ENCODE measurements at regions not wholly inside any gene's neighbourhood (a gene's known extent, or its start where the extent isn't known, plus 50 kb on each side); places are given as distances from the start of the nearest gene placed in this dataset.

- TF ChIP-seq RAD21 (IDR thresholded peaks at IDR 0.05 in 1 of 2, conservative IDR thresholded peaks at IDR 0.05 in 1 of 2; ENCODE audit: low read depth in 2 of 2, low read length in 2 of 2) (no peak), BACH1 (IDR thresholded peaks at IDR 0.05; ENCODE audit: low read length) (no peak), EP300 (IDR thresholded peaks at IDR 0.05; ENCODE audit: borderline replicate concordance in 1 of 2, low read depth in 2 of 2, low read length in 2 of 2) (no peak), RFX5 (IDR thresholded peaks at IDR 0.05; ENCODE audit: borderline replicate concordance, low read depth, low read length) (no peak), PHF8 (conservative IDR thresholded peaks at IDR 0.05; ENCODE audit: low read depth, low read length) (no peak), HDAC6 (IDR thresholded peaks at IDR 0.05; ENCODE audit: low read depth, low read length) (no peak)
- TF ChIP-seq, protein P1, sequence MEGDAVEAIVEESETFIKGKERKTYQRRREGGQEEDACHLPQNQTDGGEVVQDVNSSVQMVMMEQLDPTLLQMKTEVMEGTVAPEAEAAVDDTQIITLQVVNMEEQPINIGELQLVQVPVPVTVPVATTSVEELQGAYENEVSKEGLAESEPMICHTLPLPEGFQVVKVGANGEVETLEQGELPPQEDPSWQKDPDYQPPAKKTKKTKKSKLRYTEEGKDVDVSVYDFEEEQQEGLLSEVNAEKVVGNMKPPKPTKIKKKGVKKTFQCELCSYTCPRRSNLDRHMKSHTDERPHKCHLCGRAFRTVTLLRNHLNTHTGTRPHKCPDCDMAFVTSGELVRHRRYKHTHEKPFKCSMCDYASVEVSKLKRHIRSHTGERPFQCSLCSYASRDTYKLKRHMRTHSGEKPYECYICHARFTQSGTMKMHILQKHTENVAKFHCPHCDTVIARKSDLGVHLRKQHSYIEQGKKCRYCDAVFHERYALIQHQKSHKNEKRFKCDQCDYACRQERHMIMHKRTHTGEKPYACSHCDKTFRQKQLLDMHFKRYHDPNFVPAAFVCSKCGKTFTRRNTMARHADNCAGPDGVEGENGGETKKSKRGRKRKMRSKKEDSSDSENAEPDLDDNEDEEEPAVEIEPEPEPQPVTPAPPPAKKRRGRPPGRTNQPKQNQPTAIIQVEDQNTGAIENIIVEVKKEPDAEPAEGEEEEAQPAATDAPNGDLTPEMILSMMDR (IDR thresholded peaks at IDR 0.05; ENCODE audit: control extremely low read depth in 1 of 3, insufficient read depth in 1 of 3, low read depth in 1 of 3, low read length in 3 of 3): no peak
- TF ChIP-seq, protein P2, sequence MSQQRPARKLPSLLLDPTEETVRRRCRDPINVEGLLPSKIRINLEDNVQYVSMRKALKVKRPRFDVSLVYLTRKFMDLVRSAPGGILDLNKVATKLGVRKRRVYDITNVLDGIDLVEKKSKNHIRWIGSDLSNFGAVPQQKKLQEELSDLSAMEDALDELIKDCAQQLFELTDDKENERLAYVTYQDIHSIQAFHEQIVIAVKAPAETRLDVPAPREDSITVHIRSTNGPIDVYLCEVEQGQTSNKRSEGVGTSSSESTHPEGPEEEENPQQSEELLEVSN (IDR thresholded peaks at IDR 0.05): no peak
Observed at GRCh38 chr3:30505866-30506520, 100.4 kb upstream of the TGFBR2 start.
